ENCODE measurements at regions not wholly inside any gene's neighbourhood (a gene's known extent, or its start where the extent isn't known, plus 50 kb on each side); places are given as distances from the start of the nearest gene placed in this dataset.
"Not testable (repeated sequence)": the region's sequence is repeated elsewhere in the genome, so short reads cannot be mapped to it uniquely, and the experiment has no call there.

DNA sequence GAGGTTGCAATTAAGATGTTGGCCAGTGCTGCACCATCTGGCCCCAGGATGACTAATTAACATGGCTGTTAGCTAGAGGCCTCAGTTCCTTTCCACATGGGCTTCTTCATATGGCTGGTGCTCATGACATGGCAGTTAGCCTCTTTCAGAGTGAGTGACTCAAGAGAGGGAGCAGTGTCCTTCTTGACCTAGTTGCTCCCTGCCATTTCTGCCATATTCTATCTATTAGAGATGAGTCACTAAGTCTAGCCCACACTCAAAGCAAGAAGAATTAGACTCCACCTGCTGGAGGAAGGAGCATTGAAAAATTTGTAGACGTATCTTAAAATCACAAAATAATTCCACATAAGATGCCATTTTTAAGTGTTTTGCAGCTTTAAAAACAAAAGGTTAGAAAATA is 651.2 kb upstream of the CCNG1 start:
- no peak for DNase-seq (ENCODE audit: low read depth)

DNA sequence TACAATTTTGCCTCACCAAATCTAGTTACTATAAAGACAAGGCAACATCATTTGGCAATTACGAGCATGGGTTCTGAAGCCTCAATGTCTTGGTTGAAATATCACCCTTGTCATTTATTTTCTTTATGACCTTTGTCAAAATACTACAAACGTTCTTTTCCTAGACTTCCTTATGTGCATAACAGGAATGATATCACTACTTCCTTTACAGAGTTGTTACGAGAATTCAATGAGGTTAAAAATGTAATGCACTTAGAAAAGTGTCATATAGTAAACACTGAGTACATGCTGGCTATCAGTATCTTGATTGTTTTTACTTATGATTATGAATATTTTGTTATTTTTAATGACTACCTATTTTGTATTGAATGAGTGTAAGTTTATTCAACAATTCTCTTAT is 640.9 kb upstream of the CCNG1 start:
- no peak for DNase-seq (ENCODE audit: low read depth)

DNA sequence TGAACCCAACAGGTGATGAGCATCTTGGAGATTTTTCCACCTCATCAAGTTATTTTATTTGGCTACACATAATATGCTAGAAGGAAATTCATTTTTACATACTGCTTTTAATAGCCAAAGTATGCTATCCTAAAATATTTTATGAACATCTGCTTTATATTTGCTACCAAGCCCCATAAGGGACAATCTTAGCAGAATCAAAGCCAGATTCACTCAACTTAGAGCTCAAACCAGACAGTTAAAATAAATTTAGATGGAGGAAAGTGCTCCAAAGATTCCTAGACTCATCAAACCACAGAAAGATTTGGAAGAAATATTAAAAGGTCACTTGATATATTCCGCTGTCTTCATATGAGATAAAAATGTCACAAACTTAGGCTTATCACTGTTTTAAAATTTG is 637.1 kb upstream of the CCNG1 start:
- no peak for DNase-seq (ENCODE audit: low read depth)

DNA sequence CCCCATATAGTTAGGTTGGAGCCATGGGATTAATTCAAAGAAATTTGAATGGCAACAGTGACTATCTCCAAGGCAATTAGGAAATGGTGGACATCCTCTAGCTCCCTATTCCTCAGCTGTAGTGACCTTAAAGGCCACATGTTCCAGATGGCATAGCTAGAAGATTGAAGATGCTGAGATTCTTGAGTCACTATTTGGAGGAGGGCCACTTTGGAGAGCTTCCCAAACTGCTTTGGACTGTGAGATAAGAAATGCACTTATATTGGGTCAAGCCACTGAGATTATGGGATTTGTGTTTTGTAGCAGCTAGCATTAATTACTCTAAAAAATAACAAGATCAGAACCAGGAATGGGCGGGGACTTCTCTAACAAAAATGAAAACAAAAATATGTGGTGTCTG is 636.2 kb upstream of the CCNG1 start:
- no peak for DNase-seq (ENCODE audit: low read depth)

DNA sequence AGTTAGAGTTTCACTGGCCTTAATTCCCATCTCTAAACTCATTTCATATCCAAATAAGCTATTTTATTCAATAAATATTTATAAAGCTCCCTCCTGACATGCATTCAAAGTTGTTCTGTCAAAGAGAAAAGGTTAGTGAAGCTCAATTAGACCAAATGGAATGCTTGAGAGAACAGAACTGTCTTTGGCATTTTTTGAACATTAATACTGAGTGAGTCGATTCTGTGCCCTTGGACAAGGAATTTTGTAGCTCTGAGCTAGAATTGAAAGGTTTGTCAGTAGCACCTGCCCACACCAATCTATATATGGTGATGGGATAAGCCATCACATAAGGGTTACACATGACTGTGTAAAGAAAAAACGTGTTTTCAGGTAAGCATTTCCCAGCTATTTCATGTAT is 631.2 kb upstream of the CCNG1 start:
- no peak for DNase-seq (ENCODE audit: low read depth)

DNA sequence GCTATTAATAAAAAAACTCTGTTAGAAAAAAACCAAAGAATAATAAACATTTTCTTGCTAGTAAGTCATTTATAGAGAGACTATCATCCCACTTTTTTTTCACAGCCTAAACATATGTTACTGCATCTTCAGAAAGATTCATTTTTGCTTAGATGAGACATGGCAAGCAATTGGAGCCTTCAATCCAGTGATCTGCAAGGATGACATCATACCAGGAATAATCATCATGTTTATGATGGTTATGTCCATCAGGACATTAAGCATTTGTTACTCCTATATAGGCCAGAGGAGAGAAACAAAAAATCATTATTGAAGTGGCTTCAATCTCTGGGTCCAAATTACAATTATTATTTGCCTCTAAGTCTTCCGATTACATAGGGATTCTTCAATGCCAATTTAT is 626.3 kb upstream of the CCNG1 start:
- no peak for DNase-seq (ENCODE audit: low read depth)

DNA sequence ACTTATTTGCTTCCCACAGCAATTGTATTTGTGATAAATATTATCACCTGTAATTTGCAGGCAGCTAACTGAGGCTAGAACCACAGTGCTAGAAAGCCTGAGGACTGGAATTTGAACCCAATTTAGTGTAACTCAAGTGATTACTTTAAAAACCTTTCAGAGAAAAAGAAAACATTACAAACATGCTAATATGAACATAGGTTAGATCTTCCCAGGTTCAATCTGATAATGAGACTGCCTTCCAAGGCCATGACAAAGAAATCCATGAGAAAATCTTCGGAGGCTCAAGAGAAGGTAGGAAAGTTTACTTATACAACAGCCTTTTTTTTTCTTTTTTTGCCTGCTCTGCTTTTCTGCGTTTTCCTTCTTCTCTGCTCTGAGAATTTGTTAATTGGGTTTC is 620.6 kb upstream of the CCNG1 start:
- DNase-seq (ENCODE audit: low read depth), result no peak

DNA sequence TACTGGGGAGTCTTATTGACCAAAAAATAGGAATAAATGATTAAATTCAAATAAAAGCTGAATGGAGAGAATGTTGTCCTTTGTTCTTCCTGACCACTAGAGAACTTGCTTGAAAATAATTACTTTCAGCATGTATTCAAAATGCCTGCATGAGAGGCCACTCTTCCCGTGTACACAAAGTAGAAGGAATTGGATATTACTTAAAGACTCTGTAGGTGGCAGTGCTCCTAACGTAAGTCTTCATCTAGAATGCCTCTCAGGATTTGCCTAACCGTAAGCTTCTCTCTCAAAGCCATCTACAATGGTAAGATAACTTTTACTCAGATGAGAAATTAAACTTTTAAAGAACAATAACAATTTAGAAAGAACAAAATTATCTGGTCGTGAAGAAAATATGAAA is 620.0 kb upstream of the CCNG1 start:
- DNase-seq (ENCODE audit: low read depth), result no peak

DNA sequence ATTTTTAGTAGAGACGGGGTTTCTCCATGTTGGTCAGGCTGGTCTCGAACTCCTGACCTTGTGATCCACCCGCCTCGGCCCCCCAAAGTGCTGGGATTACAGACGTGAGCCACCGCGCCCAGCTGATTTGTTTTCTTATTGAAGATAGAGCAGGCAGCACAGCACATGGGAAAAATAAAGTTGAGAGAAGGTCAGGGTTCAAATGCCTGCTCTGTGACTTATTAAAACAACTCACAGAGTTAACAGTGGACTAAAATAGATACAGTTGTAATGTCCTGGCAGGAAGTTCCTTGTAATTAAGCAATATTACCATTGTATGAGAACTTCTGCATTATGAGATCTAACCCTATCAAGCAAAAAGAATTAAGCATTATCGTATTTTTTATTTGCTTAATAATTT is 615.7 kb upstream of the CCNG1 start:
- DNase-seq (ENCODE audit: low read depth), result not testable (repeated sequence)

DNA sequence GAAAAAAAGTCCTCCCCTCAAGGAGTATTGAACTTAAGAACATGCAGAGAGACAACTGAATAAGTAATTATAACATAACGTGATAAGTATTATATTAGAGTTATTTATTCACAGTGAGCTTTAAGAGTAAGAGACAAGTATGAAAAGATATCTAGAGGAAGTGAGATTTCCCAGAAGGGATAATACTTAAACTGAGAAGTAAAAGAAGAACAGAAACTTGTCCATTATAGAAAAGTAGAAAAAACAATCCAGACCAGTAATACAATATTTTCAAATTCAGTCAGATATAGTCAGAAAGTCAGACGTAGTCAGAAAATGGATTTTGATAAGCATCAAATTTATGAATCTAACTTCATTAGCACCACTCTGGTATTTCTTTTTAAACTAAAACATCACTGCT is 613.0 kb upstream of the CCNG1 start:
- DNase-seq (ENCODE audit: low read depth), result no peak

DNA sequence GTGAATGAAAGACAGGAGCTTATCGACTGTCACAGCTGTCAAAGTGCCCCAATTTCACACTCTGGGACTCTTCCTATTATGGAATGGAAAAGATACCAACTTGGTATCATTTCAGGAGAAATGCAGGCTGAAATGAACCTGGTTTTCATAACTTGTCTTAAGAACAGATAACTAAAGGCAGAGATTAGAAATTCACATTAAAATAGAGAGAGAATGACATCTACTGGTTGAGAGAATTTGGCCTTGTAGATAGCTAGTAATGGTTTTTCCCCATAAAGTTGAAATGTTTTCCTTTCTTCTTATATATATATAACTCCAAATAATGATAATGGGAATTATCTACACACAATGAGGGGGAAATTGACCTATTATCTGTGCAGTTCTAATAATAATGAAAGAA is 600.2 kb upstream of the CCNG1 start:
- no peak for DNase-seq (ENCODE audit: low read depth)

DNA sequence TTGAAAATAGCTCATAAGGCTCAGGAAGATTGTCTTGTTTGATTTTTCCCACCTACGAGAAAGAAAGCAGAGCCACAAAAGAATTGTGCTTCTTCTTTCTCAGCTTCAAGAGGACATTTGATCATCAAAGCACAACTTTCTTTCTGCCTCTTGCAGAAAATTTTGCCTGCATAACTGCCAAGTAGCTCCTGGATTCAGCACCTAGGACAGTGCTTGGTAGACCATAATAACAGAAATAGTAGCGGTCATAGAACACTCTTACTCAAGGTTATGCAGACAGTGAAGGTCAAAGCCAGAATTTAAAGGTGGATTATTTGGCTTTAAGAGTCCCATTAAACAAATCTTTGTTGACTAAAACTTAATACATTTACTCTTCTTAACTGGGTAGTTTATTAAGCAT is 594.7 kb upstream of the CCNG1 start:
- no peak for DNase-seq (ENCODE audit: low read depth)

DNA sequence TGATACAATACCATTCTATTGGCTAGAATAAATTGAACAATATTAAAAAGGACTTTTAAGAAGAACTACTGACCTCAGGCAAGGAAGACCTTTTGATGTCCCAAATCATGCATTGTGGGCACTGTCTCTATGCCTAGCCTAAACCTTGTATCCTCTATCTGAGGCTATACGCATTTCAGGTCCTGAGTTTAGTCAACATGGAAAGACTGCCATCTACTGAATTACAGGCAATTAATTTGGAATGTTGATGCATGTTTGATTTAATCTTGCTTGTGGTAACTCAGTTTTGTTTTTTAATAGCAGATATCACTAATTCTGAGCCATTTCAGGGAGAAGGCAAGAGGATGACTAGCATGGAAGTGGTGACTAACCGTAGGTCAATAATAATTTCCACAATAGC is 585.3 kb upstream of the CCNG1 start:
- no peak for DNase-seq (ENCODE audit: low read depth)

DNA sequence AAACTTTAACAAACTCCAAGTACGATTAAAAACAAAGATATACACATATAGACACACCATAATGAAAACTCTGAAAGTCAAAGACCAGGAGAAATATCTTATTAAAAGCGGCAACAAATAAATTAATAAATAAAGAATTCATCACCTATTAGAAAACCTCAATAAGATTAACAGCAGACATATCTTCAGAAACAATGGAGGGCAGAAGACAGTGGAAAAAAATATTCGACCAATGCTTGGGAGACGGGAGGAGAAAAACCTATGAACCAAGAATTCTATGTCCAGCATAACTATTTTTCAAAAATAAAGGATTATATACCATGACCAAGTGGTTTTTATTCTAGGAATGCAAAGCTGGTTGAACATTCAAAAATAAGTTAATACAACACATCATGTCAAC is 578.6 kb upstream of the CCNG1 start:
- DNase-seq (ENCODE audit: low read depth), result no peak

DNA sequence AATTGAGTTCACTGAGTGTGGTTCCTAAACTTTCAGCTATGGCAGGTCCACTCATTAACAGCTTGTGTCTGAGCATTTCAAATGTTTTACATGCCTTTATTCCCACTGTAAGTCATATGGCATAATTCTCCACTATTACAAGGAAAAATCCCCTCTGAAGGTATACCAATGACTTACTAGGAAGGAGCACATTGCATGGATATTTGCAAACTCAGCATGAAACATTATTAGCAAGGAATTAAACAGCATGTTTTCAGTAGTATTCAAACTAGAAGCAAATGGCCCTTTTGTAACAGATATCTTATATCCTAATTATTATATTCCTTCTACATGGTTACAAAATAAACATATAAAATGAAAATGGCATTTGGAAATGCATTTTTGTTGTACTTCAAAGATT is 566.4 kb upstream of the CCNG1 start:
- no peak for DNase-seq (ENCODE audit: low read depth)

DNA sequence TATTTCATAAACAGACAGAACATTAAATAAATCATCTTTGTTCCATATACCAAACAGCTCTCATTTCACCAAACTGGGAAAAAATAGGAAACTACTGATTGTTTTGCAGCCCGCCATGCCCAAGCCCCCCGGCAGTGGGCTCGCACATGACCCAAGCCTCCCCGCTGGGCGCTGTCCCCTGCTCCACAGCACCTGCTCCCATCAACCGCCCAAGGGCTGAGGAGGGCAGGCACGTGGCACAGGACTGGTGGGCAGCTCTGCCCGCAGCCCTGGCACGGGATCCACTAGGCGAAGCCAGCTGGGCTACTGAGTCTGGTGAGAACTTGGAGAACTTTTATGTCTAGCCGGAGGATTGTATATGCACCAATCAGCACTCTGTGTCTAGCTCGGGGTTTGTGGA is 554.8 kb upstream of the CCNG1 start:
- no peak for DNase-seq (ENCODE audit: low read depth)

DNA sequence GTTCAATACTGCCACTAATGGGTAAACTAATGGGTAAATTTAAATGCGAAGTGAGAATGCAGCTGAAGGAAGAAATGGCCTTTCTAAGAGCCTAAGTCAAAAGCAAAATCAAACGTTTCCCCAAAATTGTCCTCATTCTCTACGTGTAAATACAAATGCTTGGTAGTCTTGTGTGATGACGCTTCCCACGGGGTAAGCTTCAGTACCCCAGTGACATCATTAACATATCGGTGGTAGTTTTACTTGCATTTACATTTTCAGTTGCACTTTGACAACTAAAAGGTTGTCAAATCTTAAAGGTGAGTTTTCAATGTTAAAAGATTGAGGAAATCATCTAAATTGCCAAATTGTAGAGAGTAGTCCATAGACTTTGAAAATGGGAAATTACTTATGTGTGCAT is 550.7 kb upstream of the CCNG1 start:
- no peak for DNase-seq (ENCODE audit: low read depth)

DNA sequence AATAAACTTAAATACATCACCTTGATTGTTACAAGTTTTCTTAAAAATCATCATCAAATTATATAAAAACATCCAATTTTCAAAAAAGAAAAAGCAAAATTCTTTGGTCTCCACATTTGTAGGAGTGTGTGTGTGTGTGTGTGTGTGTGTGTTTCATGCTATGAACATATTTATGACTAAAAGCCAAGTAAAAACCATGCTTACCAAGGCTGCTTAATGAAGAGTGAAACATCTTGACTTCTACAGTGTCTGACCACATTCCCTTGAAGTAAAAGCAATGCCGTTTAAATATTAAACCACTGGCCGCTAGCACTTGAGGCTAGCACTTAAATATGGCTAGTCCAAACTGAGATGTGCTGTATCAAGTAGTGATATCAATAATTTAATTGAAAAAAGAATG is 549.1 kb upstream of the CCNG1 start:
- DNase-seq (ENCODE audit: low read depth), result no peak

DNA sequence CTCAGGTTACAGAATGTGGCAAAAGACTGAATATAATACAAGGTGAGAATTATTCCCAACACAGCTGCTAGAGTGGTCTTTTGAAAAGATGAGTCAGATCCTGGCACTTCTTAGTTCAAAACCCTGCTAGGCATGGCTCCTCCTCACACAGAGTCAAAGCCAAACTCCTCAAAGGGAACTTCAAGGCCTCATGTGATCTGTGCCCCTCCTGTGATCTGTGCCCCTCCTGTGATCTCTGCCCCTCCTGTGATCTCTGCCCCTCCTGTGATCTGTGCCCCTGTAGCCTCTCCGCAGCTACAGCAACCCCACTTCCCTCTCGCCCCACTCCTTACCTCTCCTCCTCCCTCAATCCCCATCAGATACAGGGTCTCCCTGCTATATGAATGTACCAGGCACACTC is 525.5 kb upstream of the CCNG1 start:
- no peak for DNase-seq (ENCODE audit: low read depth)

DNA sequence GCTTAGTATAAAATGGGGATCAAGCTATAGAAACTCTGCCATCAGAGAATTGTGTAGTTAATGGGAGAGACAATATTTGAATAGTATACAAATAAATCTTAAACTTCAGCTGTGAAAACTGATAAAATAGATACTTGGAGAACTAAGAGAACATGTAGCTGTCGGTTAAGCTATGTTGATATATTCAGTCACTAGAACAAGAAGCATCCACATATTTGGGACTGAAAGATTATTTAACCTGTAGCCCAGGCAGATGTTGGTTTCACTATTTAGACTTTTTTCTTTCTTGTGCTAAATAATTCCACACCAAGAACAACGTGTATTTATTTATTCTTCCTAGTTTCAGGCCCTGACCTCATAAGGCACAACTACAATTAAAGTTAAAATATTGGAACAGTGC is 521.0 kb upstream of the CCNG1 start:
- DNase-seq (ENCODE audit: low read depth), result no peak

DNA sequence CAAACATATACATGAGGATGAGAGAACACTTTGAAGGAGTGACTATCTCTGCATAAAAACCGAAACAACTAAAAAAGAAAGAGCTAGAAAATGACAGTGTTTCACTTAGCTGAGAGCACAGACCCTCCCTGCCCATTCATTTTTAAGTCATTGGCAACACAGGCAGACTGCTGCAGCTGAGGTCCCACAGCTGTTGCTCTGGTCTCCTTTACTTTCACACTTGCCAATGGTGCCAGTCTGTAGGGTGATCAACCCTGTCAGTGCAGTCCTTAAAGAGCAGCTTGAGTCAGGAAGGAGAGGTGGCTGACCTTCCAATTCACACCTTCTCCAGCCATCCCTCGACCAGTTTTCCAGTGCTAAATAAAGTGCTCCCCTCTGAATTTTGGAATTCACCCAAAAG is 508.3 kb upstream of the CCNG1 start:
- DNase-seq (ENCODE audit: low read depth), result no peak

DNA sequence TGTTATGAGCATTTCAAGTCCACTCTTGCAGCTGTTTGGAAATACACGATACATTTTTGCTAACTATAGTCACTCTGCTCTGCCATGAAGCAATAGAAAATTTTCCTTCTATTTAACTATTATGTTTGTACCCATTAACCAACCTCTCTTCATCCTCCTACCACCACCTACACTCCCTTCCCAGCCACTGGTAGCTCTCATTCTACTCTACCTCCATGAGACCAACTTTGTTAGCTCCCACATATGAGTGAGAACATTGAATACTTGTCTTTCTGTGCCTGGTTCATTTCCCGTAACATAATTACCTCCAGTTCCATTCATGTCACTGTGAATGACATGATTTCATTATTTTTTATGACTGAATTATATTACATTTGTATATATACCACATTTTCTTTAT is 505.9 kb upstream of the CCNG1 start:
- DNase-seq (ENCODE audit: low read depth), result no peak

DNA sequence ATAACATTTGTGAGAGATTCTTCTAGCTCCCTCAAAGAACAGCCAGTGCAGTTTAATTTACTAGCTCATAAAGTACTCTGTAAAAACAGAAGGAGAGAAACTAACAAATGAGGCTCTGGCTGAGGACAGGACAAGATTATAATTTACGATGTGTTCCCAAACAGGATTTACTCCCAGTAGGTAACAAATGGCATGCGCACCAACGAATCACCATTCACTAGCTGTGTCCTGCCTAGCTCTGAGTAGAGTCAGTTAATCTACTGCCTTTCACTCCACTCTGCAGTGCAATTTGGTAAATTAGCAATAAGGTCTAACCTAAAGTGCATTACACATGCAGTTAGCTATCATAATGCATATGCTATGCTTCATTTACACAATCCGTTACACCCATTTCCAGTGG is 497.4 kb upstream of the CCNG1 start:
- DNase-seq (ENCODE audit: low read depth), result no peak

DNA sequence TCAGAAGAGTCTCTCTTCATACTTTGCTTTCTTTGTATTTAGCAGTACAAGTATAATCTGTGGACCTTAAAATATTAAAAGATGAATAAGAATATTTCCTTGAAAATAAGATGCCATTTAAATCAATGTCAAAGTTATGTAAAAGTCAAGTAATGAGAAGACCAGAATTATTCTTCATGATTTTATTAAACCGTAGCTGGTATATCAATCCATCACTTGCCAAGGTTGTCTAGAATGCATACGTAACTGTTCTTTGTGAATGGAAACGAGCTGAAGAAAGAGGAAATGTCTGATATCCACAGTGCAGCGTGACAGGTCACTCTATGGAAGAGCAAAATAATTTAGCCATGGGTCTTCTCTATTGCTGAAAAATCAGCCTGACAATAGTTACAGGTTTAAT is 488.7 kb upstream of the CCNG1 start:
- no peak for DNase-seq (ENCODE audit: low read depth)

DNA sequence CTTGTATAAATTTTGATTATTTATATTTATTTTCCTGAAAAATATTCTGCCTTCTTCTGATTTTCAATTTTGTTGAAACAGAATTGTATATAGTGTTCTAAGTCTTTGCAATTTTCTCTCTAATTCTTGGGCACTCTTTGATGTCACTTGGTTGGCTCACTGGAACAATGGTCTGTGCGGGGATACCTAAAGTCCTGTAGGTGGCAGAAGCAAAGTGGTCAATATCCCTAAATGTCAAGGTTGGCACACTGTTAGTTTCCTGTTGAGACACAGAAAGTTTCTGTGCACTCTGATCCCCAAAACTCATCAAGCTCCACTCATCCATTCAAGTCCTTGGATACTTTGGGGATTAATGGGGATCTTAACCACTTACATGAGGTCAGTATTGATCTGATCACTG is 480.8 kb upstream of the CCNG1 start:
- DNase-seq (ENCODE audit: low read depth), result no peak
